GM18951 (cell line): ENCODE measurements at regions not wholly inside any gene's neighbourhood (a gene's known extent, or its start where the extent isn't known, plus 50 kb on each side); places are given as distances from the start of the nearest gene placed in this dataset.

Experiments used
- POLR2A ChIP-seq: IDR thresholded peaks from 4 replicates; pipeline ENCODE4 v1.6.1; 2011; ENCODE audit warnings: mild to moderate bottlenecking; ENCODE audit not compliant: insufficient read length, insufficient read depth; ENCODE audit errors: extremely low read depth
- in situ Hi-C: fragments of 300-500 bp; cut with MboI; formaldehyde crosslinking; loops from one replicate; pipeline ENCODE4 v1.12.0; 2022; ENCODE audit warnings: low sequenced_read_pairs, mixed read lengths, inconsistent platforms; ENCODE audit not compliant: unreplicated experiment

DNA sequence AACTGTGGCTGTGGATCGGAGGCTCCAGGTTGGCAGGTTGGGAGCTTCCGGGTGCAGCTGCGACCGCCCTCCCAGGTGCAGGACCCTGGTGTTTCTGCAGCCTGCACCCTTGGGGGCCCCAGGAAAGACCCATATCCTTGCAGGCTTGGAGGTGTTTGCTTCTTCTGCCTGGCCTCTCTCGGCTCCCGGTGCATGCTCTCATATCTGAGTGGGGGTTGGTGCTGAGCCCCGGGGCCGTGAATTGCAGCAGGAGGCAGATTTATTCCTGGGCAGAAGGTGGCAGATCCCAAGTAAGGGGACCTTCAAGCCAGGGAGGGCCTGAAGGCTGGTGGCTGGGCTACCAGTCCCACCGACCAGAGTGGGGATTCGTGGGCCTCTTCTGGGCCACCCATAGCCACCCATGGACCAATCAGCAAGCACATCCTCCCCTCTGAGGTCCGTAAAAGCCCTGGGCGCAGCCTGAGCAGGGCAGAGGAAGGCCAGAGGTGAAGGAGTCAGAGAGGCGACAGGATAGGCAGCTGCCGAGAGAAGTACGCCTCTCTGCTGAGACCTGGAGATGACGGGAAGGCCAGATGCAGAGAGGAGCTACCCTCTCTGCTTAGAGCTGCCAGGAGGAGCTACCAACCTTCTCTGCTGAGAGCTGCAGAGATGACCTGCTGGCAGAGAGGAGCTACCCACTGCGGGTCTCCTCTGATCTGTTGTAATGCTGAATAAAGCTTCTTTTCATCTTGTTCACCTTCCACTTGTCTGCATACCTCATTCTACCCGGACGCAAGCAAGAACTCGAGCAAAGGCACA, 1279.0 kb upstream of the LRRTM1 start:
- TF ChIP-seq POLR2A, result no peak
- in situ Hi-C loops, result no loop called here

DNA sequence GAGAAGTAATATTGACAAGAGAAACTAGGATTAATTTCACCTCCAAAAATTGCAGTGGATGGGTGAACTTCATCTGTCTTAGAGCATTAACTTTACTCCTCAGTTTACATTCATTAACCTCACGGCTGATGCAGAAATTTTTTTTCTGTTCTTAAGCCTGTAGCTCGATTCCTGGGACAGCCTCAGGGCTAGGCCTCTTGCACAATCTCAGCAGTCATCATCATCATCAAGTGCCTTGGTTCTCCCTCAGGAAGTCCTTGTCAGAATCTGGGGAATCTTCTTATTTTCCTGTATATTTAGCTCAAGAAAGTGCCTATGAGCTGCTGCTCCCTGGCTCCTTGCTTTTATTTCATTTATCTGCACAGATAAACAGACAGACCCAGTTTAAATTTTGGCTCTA, 1272.2 kb upstream of the LRRTM1 start:
- in situ Hi-C loops, result no loop called here
- no peak for TF ChIP-seq POLR2A

DNA sequence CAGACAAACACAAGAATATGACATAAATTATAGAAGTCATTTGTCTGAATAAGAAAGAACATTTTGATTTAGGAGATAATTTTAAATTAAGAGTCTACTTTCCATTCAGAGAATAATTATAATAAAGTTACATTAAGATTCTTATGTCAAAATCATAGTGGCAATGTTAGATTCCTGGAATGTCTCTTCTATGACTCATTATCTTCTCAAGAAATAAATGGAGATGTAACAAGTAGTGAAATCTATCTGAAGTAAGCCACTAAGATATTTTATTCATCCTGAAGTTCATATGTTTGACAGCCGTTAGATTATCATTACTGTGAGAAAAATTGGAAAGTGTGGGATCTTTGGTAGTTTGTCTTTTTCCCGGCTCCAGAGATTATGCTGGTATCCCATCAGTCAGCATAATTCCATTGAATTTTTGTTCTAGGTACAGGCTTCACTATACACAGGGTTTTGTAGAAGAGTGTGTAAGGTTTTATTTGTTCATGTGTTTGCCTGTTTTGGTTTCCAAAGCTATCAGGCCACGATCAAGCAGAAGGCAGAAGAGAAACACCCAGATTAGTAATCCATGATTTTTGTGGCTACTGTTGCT, 1246.6 kb upstream of the LRRTM1 start:
- no peak for TF ChIP-seq POLR2A
- in situ Hi-C loops, result no loop called here

DNA sequence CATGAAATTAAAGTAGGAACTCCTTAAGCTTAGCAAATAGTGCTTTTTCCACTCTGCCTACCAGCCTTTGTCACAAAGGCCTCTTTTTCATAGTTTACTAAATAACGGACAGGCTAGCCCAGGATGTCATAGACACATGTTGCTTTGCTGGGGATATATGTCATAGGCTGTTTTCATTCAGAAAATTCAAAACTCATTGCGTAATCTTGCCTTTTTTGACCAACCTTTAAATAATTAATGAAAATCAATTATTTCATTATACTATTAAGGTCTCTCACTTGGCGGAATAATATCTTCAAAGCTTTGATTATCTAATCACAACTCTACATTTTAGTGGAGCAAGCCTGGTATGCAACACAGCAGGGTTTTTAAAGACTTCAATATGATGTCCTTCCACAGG, 1245.7 kb upstream of the LRRTM1 start:
- in situ Hi-C loops, result no loop called here
- TF ChIP-seq POLR2A, result no peak

DNA sequence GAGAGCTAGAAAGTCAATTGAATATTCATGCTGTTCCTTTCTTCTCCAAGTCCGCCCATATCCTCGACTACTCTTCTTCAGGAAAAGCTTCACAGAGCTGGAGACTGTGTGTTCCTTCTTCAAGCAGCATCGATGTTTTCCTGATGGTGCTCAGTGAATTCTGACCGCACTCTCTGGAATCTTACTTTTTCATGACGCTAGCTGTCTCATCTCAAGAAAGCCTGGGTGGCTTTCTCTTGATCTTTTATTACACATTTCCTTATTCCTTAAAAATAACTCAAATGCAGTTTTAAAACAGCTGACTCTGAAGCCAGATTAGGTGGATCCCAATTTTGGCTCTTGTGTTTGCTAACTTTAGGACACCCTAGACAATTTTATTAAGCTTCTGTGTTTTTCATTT, 1245.1 kb upstream of the LRRTM1 start:
- in situ Hi-C loops, result no loop called here
- TF ChIP-seq POLR2A, result no peak

DNA sequence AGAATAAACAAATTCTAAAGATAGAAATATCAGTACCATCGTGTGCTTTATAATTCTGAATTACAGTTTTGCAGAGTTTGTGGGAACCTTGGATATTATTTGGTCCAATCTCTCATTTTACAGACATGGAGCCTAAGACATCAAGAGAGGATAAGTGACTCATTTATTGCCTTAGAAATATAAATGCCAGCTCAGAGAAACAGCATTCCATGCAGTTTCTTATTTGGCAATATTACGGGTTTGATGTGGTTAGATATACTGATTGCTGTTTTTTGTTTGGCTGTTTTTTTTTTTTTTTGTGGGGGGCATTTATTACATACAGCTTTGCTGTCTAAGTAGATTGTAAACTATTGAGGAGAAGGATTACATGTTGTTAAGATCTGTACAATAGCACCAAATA, 1241.1 kb upstream of the LRRTM1 start:
- no peak for TF ChIP-seq POLR2A

DNA sequence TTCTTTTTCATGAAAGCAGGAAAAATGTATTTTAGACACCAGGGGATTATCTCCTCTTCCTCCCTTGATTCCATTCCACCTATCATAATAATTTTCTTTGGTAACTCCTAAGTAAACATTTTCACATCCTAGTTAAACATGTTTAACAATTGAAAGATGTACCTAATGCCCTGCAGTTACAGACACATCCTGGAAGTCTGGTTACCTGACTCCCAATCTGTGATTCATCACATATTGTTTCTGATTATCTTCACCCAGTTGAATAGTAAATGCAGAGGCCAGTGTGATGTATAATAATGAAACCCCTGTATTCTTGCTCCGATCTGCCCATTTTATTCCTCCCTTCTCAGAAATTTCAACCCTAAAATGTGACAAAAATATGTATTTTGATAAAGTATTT, 1237.6 kb upstream of the LRRTM1 start:
- in situ Hi-C loops, result no loop called here
- no peak for TF ChIP-seq POLR2A

More for the DNA sequence above, 1241.1 kb upstream of the LRRTM1 start:
- in situ Hi-C loops, result no loop called here

DNA sequence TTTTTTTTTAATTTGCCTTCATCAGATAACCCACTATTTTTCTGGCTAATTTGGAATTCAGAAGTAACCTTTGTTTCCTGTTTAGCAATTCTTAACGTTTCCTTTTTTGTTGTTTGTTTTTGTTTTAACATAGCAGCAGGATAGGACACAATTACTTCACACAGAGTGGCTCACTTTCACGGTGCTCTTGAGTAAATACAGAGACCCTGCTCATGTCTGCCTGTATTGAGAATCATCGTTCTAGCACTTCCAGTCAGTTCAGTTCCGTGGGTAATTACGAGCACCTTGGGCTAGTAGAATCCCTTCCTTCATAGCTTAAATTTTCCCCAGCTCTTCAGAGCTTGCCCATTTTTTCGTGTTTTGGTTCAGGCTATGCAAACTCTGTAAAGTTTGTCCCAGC, 1225.4 kb upstream of the LRRTM1 start:
- in situ Hi-C loops, result no loop called here

DNA sequence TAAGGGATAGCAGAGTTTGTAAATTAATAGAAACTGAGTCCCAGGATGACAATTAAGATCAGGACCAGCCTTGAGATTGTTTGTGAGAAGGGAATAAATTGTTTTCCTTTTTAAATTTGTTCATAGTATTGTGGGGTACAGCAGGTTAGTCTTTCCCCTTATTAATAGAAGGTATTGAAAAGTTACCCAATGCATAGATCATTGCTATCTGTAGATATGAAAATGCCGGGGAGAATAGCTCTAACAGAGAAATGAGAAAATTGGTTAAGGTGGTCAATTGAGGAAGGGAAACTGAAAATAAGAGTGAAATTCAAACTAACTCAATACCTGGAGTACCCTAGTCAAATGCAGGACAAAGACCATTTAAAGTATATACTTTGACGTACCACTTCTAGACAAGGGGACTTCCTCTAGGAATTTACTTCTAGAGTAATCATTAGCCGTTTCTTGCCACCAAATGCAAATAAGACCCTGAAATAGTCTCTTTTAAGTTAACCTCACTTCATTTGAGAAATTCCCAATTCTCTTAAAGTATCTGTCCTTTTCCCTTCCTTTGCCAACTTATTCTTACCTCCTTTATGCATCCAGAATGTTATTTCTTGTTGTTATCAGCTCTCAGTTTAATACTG, 1224.4 kb upstream of the LRRTM1 start:
- TF ChIP-seq POLR2A, result no peak
- in situ Hi-C loops, result no loop called here

More for the DNA sequence above, 1225.4 kb upstream of the LRRTM1 start:
- TF ChIP-seq POLR2A, result no peak

DNA sequence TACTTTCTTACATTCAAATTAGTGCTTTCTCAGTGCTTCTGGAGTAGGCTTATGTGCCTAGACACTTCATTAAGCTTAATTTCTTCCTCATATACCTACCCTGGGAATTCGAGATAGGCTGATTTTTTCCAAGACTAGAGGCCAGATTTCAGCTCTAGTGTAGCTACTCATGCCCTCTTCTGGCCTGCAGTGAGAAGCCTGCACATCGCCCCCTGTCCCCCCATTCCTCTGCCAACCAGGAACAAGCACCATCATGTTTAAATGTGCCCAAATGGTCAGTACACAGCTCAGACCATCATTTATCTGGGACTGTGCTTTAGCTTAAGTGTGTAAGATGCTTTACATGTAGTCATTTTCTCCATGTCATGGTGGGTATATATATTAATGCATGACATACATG, 1218.8 kb upstream of the LRRTM1 start:
- in situ Hi-C loops, result no loop called here
- no peak for TF ChIP-seq POLR2A

DNA sequence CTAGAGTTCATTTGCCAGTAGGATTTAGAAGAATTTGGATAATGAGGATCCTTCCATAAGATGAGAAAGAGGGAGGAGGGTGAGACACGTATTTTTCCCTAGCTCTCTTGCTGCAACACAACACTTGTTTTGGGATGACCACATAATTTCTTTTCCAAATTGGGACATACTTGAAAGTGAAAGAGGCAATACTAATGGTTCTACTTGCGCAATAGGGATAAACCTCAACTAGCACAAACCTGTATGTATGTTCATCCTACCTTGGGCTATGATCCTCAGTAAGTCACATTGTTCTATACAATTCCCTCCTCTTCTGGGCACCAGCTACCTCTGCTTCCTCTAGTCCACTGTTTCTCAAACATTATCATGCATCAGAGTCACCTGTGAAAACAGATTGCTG, 1208.8 kb upstream of the LRRTM1 start:
- in situ Hi-C loops, result no loop called here
- TF ChIP-seq POLR2A, result no peak

DNA sequence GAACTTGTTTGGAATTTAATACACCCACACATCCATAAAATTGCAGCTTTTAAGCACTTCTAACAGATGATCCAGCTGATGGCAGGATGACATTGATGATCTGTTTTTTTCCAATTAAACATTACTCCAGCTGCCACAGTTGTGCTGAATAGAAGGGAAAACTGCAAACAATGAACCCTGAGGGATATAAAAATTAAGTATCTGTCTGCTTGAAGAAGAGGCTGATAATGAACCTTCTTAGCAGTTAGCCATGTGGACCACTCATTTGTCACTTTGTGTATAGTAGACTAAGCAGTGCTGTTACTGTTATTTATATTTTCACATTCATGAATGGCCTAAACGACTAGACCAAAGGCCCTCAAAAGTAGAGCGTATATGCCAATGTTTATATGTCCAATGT, 1201.0 kb upstream of the LRRTM1 start:
- in situ Hi-C loops, result no loop called here
- no peak for TF ChIP-seq POLR2A

DNA sequence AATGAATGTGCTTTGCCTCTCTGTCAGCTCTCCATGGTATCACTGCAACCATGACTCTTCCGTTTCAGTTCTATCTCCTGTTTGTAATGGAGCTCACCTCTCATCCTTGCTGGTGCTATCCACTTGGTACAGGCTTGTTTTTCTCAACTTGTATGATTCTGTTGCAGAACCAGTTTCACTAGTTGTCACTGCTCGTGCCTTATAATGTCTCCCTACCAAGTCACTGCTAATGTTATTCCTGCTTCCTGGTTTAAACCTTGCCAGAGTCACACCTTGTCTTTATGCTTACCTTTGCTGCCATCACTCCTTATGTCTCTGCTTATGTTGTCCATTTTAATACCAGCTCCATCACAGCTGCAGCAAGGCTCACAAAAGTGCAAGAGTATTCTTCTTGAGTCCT, 1191.0 kb upstream of the LRRTM1 start:
- no peak for TF ChIP-seq POLR2A
- in situ Hi-C loops, result no loop called here

DNA sequence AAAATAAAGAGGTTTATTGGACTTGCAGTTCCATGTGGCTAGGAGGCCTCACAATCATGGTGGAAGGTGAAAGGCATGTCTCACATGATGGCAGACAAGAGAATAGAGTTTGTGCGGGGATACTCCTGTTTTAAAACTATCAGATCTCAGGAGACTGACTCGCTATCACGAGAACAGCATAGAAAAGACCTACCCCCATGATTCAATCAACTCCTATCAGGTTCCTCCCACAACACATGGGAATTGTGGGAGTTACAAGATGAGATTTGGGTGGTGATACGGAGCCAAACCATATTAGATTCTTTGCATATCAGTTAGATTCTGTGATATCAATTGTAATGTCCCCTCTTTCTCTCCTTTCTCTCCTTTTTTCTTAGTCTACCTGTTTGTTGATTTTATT, 1178.7 kb upstream of the LRRTM1 start:
- no peak for TF ChIP-seq POLR2A
- in situ Hi-C loops, result no loop called here

DNA sequence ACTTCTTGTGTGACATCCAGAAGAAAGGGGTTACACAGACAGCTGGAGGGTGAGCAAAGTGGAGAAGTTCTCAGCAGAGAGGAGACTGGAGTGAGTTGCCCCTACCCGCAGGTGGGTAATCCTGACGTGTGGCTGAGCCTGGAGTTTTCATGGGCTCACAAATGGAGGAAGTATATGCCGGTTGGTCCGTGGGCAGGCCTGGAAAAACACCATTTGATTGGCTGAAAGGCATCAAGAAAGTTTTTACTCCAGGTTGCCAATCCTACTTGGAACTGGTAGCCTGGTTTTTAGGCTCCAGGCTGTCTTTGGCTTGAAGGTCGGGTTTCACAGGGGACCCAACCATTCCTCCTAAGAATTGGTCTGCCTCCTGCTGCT, 1177.4 kb upstream of the LRRTM1 start:
- in situ Hi-C loops, result no loop called here
- no peak for TF ChIP-seq POLR2A
